Central memory CD4-positive, alpha-beta T cell (primary cell): ENCODE measurements at regions not wholly inside any gene's neighbourhood (a gene's known extent, or its start where the extent isn't known, plus 50 kb on each side); places are given as distances from the start of the nearest gene placed in this dataset.

Experiments used
- DNase-seq: peaks from one replicate; pipeline ENCODE4 v3.0.0; 2022

- DNase-seq: no peak
Observed at GRCh38 chr11:37704791-37705190, 1106.8 kb upstream of the RAG2 start.

GRCh38 chr11:37699644-37700043 is 1101.6 kb upstream of the RAG2 start:
- no peak for DNase-seq

- DNase-seq: no peak
Observed at GRCh38 chr11:37695283-37695682, 1097.2 kb upstream of the RAG2 start.

- no peak for DNase-seq
Observed at GRCh38 chr11:37689951-37690350, 1091.9 kb upstream of the RAG2 start.

- no peak for DNase-seq
Observed at GRCh38 chr11:37688456-37688855, 1090.4 kb upstream of the RAG2 start.

GRCh38 chr11:37687130-37687529 is 1089.1 kb upstream of the RAG2 start:
- DNase-seq: no peak

GRCh38 chr11:37671321-37671720 is 1073.3 kb upstream of the RAG2 start:
- no peak for DNase-seq

GRCh38 chr11:37666960-37667359 is 1068.9 kb upstream of the RAG2 start:
- no peak for DNase-seq

- DNase-seq: no peak
Observed at GRCh38 chr11:37657645-37658044, 1059.6 kb upstream of the RAG2 start.

- DNase-seq: no peak
Observed at GRCh38 chr11:37647767-37648166, 1049.7 kb upstream of the RAG2 start.

- DNase-seq: no peak
Observed at GRCh38 chr11:37643968-37644367, 1045.9 kb upstream of the RAG2 start.

GRCh38 chr11:37642296-37642695 is 1044.3 kb upstream of the RAG2 start:
- DNase-seq: no peak

GRCh38 chr11:37632748-37633147 is 1034.7 kb upstream of the RAG2 start:
- DNase-seq: no peak

GRCh38 chr11:37630866-37631265 is 1032.8 kb upstream of the RAG2 start:
- DNase-seq: no peak

- no peak for DNase-seq
Observed at GRCh38 chr11:37623778-37624177, 1025.7 kb upstream of the RAG2 start.

- no peak for DNase-seq
Observed at GRCh38 chr11:37621662-37622061, 1023.6 kb upstream of the RAG2 start.

- DNase-seq: no peak
Observed at GRCh38 chr11:37616291-37616690, 1018.3 kb upstream of the RAG2 start.

- DNase-seq: no peak
Observed at GRCh38 chr11:37613031-37613430, 1015.0 kb upstream of the RAG2 start.

GRCh38 chr11:37612146-37612545 is 1014.1 kb upstream of the RAG2 start:
- no peak for DNase-seq

- no peak for DNase-seq
Observed at GRCh38 chr11:37605229-37605628, 1007.2 kb upstream of the RAG2 start.

GRCh38 chr11:37598381-37598780 is 1000.3 kb upstream of the RAG2 start:
- no peak for DNase-seq

GRCh38 chr11:37597776-37598175 is 999.7 kb upstream of the RAG2 start:
- DNase-seq: no peak

- DNase-seq: no peak
Observed at GRCh38 chr11:37595845-37596244, 997.8 kb upstream of the RAG2 start.

GRCh38 chr11:37574361-37574760 is 976.3 kb upstream of the RAG2 start:
- DNase-seq: no peak

GRCh38 chr11:37572491-37573171 is 974.6 kb upstream of the RAG2 start:
- no peak for DNase-seq
